ENCODE measurements at regions not wholly inside any gene's neighbourhood (a gene's known extent, or its start where the extent isn't known, plus 50 kb on each side); places are given as distances from the start of the nearest gene placed in this dataset.
"Not testable (repeated sequence)": the region's sequence is repeated elsewhere in the genome, so short reads cannot be mapped to it uniquely, and the experiment has no call there.

GRCh38 chr20:60097285-60097684 lies 139.1 kb downstream of the CDH26 start:
- no peak for DNase-seq (ENCODE audit: low read depth)

GRCh38 chr20:60100780-60101179 lies 142.6 kb downstream of the CDH26 start:
- DNase-seq (ENCODE audit: low read depth) = no peak

- DNase-seq (ENCODE audit: low read depth) = no peak
Measured at GRCh38 chr20:60101201-60101890, 143.1 kb downstream of the CDH26 start.

- no peak for DNase-seq (ENCODE audit: low read depth)
Measured at GRCh38 chr20:60101891-60102281, 143.7 kb downstream of the CDH26 start.

GRCh38 chr20:60102665-60103210 lies 144.5 kb downstream of the CDH26 start:
- DNase-seq (ENCODE audit: low read depth) = no peak

GRCh38 chr20:60104993-60105803 lies 147.0 kb downstream of the CDH26 start:
- no peak for DNase-seq (ENCODE audit: low read depth)

GRCh38 chr20:60106186-60106585 lies 148.0 kb downstream of the CDH26 start:
- not testable (repeated sequence) for DNase-seq (ENCODE audit: low read depth)

GRCh38 chr20:60107621-60108390 lies 149.6 kb downstream of the CDH26 start:
- no peak for DNase-seq (ENCODE audit: low read depth)

GRCh38 chr20:60108397-60108796 lies 150.2 kb downstream of the CDH26 start:
- no peak for DNase-seq (ENCODE audit: low read depth)

GRCh38 chr20:60113024-60113724 lies 155.0 kb downstream of the CDH26 start:
- no peak for DNase-seq (ENCODE audit: low read depth)

- DNase-seq (ENCODE audit: low read depth) = no peak
Measured at GRCh38 chr20:60113771-60114170, 155.5 kb downstream of the CDH26 start.

GRCh38 chr20:60115451-60115850 lies 157.2 kb downstream of the CDH26 start:
- DNase-seq (ENCODE audit: low read depth) = no peak

GRCh38 chr20:60116128-60116909 lies 158.1 kb downstream of the CDH26 start:
- DNase-seq (ENCODE audit: low read depth) = no peak

- no peak for DNase-seq (ENCODE audit: low read depth)
Measured at GRCh38 chr20:60117065-60117464, 158.8 kb downstream of the CDH26 start.

GRCh38 chr20:60121903-60122302 lies 163.7 kb downstream of the CDH26 start:
- DNase-seq (ENCODE audit: low read depth) = no peak

- no peak for DNase-seq (ENCODE audit: low read depth)
Measured at GRCh38 chr20:60122671-60123070, 164.4 kb downstream of the CDH26 start.

GRCh38 chr20:60123096-60123495 lies 164.9 kb downstream of the CDH26 start:
- no peak for DNase-seq (ENCODE audit: low read depth)

- no peak for DNase-seq (ENCODE audit: low read depth)
Measured at GRCh38 chr20:60123652-60124051, 165.4 kb downstream of the CDH26 start.

- DNase-seq (ENCODE audit: low read depth) = no peak
Measured at GRCh38 chr20:60124776-60125381, 166.7 kb downstream of the CDH26 start.

GRCh38 chr20:60125513-60125912 lies 167.3 kb downstream of the CDH26 start:
- DNase-seq (ENCODE audit: low read depth) = no peak

GRCh38 chr20:60126975-60127374 lies 168.8 kb downstream of the CDH26 start:
- no peak for DNase-seq (ENCODE audit: low read depth)

Data from non-pigmented ciliary epithelial cell (primary cell).